ENCODE measurements at regions not wholly inside any gene's neighbourhood (a gene's known extent, or its start where the extent isn't known, plus 50 kb on each side); places are given as distances from the start of the nearest gene placed in this dataset.

DNA sequence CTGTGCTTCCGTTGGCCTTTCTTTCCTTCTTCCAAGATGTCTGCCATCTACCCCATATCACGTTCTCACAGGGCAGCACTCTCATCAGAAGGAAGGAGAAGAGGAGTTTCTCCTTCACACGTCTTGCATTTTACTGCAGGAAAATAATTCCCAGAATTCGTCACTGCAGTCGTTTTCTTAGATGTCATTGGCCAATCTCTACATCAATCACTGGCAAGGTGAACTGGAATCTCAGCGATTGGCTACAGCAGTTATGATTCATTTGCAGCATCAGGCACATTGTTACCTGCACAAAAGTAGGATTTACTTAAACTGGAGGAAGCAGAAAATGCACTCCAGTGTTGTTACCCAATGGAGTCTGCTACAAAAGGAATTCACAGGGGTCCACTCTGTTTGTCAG is 277.2 kb upstream of the RBFOX1 start:
- TF ChIP-seq SUZ12 (IDR thresholded peaks at IDR 0.05; ENCODE audit: extremely low read depth, insufficient read depth, insufficient read length) (no peak), ZNF274 (IDR thresholded peaks at IDR 0.05; ENCODE audit: low read depth, low read length) (no peak)
